Endothelial cell of umbilical vein (primary cell): ENCODE measurements at regions not wholly inside any gene's neighbourhood (a gene's known extent, or its start where the extent isn't known, plus 50 kb on each side); places are given as distances from the start of the nearest gene placed in this dataset.
A peak's percentile ranks its signal among the peaks of the same experiment; 100 is the strongest.

Experiments
- BruUV-seq: library from RNA; stranded (reverse); fragments of 400-500 nt; replicated peaks from 2 replicates; lab custom pipeline; 2021; lab: Mats Ljungman, UMichigan
- CTCF ChIA-PET: fragments of 300-600, 350-600 bp; sonication (Branson Sonifier 250); formaldehyde crosslinking; loops from one replicate; lab custom pipeline; 2021; ENCODE audit warnings: antibody characterized with exemption, inconsistent platforms; lab: Charles Lee
- POLR2A ChIA-PET: fragments of 300-600, 350-600 bp; sonication (Branson Sonifier 250); formaldehyde crosslinking; loops from one replicate; lab custom pipeline; 2021; ENCODE audit warnings: antibody characterized with exemption, inconsistent platforms; lab: Charles Lee
- DNase-seq: peaks from one replicate; pipeline ENCODE4 v3.0.0-alpha.2; 2011; ENCODE audit warnings: low read depth, low spot score
- FAIRE-seq: peaks from 2 replicates; lab custom pipeline; 2011; peaks lifted over from hg19 to GRCh38; lab: Jason Lieb, UNC
- H2AFZ ChIP-seq: 2 replicates; pipeline ENCODE4 v1.6.0; 2012; ENCODE audit warnings: low read depth, low read length, control low read depth, inconsistent platforms
- H3K27ac ChIP-seq: 2 replicates; pipeline ENCODE4 v1.5.1; 2011; ENCODE audit warnings: low read depth, mild to moderate bottlenecking, control low read depth, low read length, moderate library complexity; ENCODE audit not compliant: insufficient read depth
- H3K27me3 ChIP-seq, 2 experiments: 2 replicates each; pipeline versions ENCODE4 v1.6.0 to v1.6.1; 2011; ENCODE audit warnings: low read length in 2 of 2, mixed read lengths in 1 of 2; ENCODE audit not compliant: control insufficient read depth in 2 of 2, insufficient read depth in 2 of 2
- H3K36me3 ChIP-seq, 2 experiments: 2 replicates in 1 of 2; 3 replicates in 1 of 2; pipeline ENCODE4 v1.5.1; 2011; ENCODE audit warnings: low read length in 2 of 2, mild to moderate bottlenecking in 1 of 2, moderate library complexity in 1 of 2; ENCODE audit not compliant: control insufficient read depth in 2 of 2, insufficient read depth in 2 of 2; ENCODE audit errors: extremely low read depth in 1 of 2
- H3K4me1 ChIP-seq: 3 replicates; pipeline ENCODE4 v1.5.1; 2011; ENCODE audit warnings: mild to moderate bottlenecking, low read length; ENCODE audit not compliant: control insufficient read depth, insufficient read depth; ENCODE audit errors: extremely low read depth
- H3K4me2 ChIP-seq: 2 replicates; pipeline ENCODE4 v1.6.1; 2011; ENCODE audit warnings: low read length, control low read depth, mixed read lengths; ENCODE audit not compliant: insufficient read depth
- H3K4me3 ChIP-seq, 3 experiments: fragments of 200-600 bp in 1 of 3; sonication (generic), shearing (Covaris generic) in 1 of 3; replicated peaks in 1 of 3; 2 replicates each; pipeline ENCODE4 v1.5.1; 2011 to 2016; ENCODE audit warnings: control low read depth in 3 of 3, low read length in 3 of 3, mild to moderate bottlenecking in 2 of 3, inconsistent platforms in 1 of 3, low read depth in 1 of 3, moderate library complexity in 1 of 3; ENCODE audit not compliant: insufficient read depth in 1 of 3
- H3K79me2 ChIP-seq: 2 replicates; pipeline ENCODE4 v1.6.0; 2012; ENCODE audit warnings: low read length, inconsistent platforms; ENCODE audit not compliant: control insufficient read depth, insufficient read depth
- H3K9ac ChIP-seq: replicated peaks from 2 replicates; pipeline ENCODE3; 2011; ENCODE audit warnings: low read length, control low read depth; ENCODE audit not compliant: insufficient read depth; ENCODE audit errors: extremely low read depth
- H3K9me1 ChIP-seq: replicated peaks from 3 replicates; pipeline ENCODE4 v1.6.0; 2011; ENCODE audit warnings: mild to moderate bottlenecking, low read length; ENCODE audit not compliant: control insufficient read depth, insufficient read depth; ENCODE audit errors: extremely low read depth
- H3K9me3 ChIP-seq: replicated peaks from 2 replicates; pipeline ENCODE4 v1.5.1; 2012; ENCODE audit warnings: low read length, inconsistent platforms; ENCODE audit not compliant: control insufficient read depth, insufficient read depth
- H4K20me1 ChIP-seq: replicated peaks from 2 replicates; pipeline ENCODE3; 2011; ENCODE audit warnings: mild to moderate bottlenecking, low read length; ENCODE audit not compliant: control insufficient read depth, insufficient read depth; ENCODE audit errors: extremely low read depth
- CTCF ChIP-seq, 2 donors: IDR thresholded peaks; 1 replicate in 1 of 2; 2 replicates in 1 of 2; pipeline ENCODE4 v1.5.1; 2011; ENCODE audit warnings: low read length in 2 of 2, mild to moderate bottlenecking in 2 of 2, moderate library complexity in 2 of 2, control low read depth in 1 of 2, inconsistent platforms in 1 of 2, low read depth in 1 of 2; ENCODE audit not compliant: insufficient read depth in 1 of 2; ENCODE audit errors: extremely low read depth in 1 of 2
- EZH2 ChIP-seq: IDR thresholded peaks from 2 replicates; pipeline ENCODE4 v1.6.1; 2012; ENCODE audit warnings: borderline replicate concordance, low read depth, mild to moderate bottlenecking, moderate library complexity, low read length, inconsistent platforms; ENCODE audit not compliant: severe bottlenecking
- FOS ChIP-seq: IDR thresholded peaks from 2 replicates; pipeline ENCODE4 v1.6.1; 2011; ENCODE audit warnings: mild to moderate bottlenecking, low read length, moderate library complexity, borderline replicate concordance; ENCODE audit not compliant: insufficient read depth
- GATA2 ChIP-seq: IDR thresholded peaks from 2 replicates; pipeline ENCODE4 v1.7.0; 2011; ENCODE audit warnings: low read depth, mild to moderate bottlenecking, moderate library complexity, mixed read lengths, low read length; ENCODE audit not compliant: insufficient read length, insufficient read depth
- MAX ChIP-seq: IDR thresholded peaks from 2 replicates; pipeline ENCODE4 v1.6.1; 2011; ENCODE audit not compliant: insufficient read depth, insufficient read length
- MYC ChIP-seq: IDR thresholded peaks from one replicate; pipeline ENCODE4 v1.6.1; 2011; ENCODE audit warnings: mild to moderate bottlenecking, low read depth, low read length
- dilution Hi-C: fragments of 300-500 bp; cut with MboI; formaldehyde crosslinking; loops from one replicate; pipeline ENCODE4 v1.15.0; 2019; ENCODE audit warnings: low sequenced_read_pairs; ENCODE audit not compliant: extremely low pct_ligation_motif_present
- intact Hi-C: fragments of 100-400 bp; cut with micrococcal nuclease; formaldehyde crosslinking; loops from one replicate; pipeline ENCODE4 v1.10.0; 2022

DNA sequence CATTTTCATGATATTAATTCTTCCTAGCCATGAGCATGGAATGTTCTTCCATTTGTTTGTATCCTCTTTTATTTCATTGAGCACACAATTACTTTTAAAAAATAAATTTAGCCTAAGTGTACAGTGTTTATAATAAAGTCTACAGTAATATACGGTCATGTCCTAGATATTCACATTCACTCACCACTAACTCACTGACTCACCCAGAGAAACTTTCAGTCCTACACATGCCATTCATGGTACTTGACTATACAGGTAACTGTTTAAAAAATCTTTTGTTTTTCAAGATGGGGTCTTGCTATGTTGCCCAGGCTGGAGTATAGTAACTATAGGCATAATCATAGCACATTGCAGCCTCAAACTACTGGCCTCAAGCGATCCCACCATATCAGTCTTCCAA is 348.1 kb downstream of the RAPGEF2 start:
- DNase-seq (no peak), FAIRE-seq (no peak)
- CTCF ChIA-PET: no interaction called here
- Histone ChIP-seq H4K20me1 (no peaks in the 10 kb centered on the region), H3K9me3 (no peaks in the 10 kb centered on the region), H3K4me1 (no peaks in the 10 kb centered on the region), H3K27me3 (no peaks in the 10 kb centered on the region), H3K27ac (no peak overlapping the region), H3K9ac (no peak overlapping the region), H3K4me3 (no peak overlapping the region), H3K79me2 (no peaks in the 10 kb centered on the region), H3K9me1 (no peaks in the 10 kb centered on the region), H2AFZ (no peak overlapping the region), H3K36me3 (no peaks in the 10 kb centered on the region), H3K4me2 (no peak overlapping the region)
- dilution Hi-C loops (no loop called here), intact Hi-C loops (no loop called here)
- POLR2A ChIA-PET: no interaction called here
- no TSS peak for BruUV-seq
- TF ChIP-seq MYC (no peak), FOS (no peak), EZH2 (no peak), GATA2 (no peak), MAX (no peak)

DNA sequence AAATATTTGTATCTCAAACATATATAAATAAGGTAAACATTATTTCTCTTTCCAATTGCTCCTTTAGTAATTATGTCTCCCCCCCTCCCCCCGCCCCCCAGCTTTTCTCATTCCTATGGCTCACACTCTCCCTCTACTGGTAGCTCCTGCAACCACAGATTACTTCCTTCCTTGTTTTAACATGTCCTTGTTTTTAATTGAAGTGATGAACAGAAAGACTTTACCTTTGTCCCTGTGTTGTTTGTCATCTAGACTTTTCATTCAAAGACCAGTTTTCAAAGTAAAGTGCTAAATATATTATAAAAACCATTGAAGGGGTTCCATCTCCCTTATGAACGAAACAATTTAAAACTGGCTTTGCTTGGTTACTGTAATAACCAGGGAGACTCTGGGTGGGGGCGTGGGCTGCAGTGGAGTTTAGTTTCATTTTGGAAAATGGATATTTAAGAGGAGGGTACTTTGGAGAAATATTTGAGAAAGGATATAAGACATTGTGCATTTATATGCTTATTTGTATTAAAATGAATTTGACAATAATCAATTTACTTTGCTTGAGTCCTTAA is 352.9 kb downstream of the RAPGEF2 start:
- peak overlapping the region in 1 of 3 experiments; percentile 40 for H3K4me3 ChIP-seq
- POLR2A ChIA-PET: interaction anchor here (0.6 kb wide), 1 partner anchor 1399 kb away, joined by 7 read pairs; no protein-coding TSS in a partner anchor
- BruUV-seq: no TSS peak
- H2AFZ ChIP-seq: peak overlapping the region; percentile 75
- TF ChIP-seq EZH2 (no peak), CTCF (IDR thresholded peaks at IDR 0.05; ENCODE audit: extremely low read depth in 1 of 2, insufficient read depth in 1 of 2, low read depth in 1 of 2, low read length in 2 of 2) (peak; percentile 67)
- dilution Hi-C loops (no loop called here), intact Hi-C loops (loop anchor here (2.0 kb wide), 1 partner anchor 599 kb away; no protein-coding TSS in a partner anchor)
- H3K9me1 ChIP-seq: no peaks in the 10 kb centered on the region
- peak overlapping the region; percentile 3 for H3K9ac ChIP-seq
- no peaks in the 10 kb centered on the region for H4K20me1 ChIP-seq
- no peaks in the 10 kb centered on the region for H3K36me3 ChIP-seq
- no peak overlapping the region for H3K27ac ChIP-seq
- H3K9me3 ChIP-seq: no peaks in the 10 kb centered on the region
- peaks cover 0 to 2% of the 10 kb centered on the region in 2 experiments for H3K27me3 ChIP-seq
- no peaks in the 10 kb centered on the region for H3K4me1 ChIP-seq
- CTCF ChIA-PET: interaction anchor here (0.5 to 2.1 kb wide), 23 partner anchors 8 to 1528 kb away, joined by 3 to 12 read pairs (median 4); partner anchors contain the start of gene FNIP2
- no peaks in the 10 kb centered on the region for H3K79me2 ChIP-seq
- DNase-seq: peak; percentile 63
- peak overlapping the region; percentile 76 for H3K4me2 ChIP-seq
- peak; percentile 63 for FAIRE-seq
